Right ventricle myocardium superior (tissue), 1 donor: ENCODE measurements at regions not wholly inside any gene's neighbourhood (a gene's known extent, or its start where the extent isn't known, plus 50 kb on each side); places are given as distances from the start of the nearest gene placed in this dataset.
A peak's percentile ranks its signal among the peaks of the same experiment; 100 is the strongest.
"Not testable (repeated sequence)": the region's sequence is repeated elsewhere in the genome, so short reads cannot be mapped to it uniquely, and the experiment has no call there.

Experiments
- ATAC-seq: fragments of 200-7000 bp; cut with Tn5 transposase; one replicate; pipeline ENCODE4 v1.9.1; 2020; ENCODE audit warnings: mild to moderate bottlenecking; ENCODE audit not compliant: poor library complexity
- DNase-seq: peaks from one replicate; pipeline ENCODE4 v3.0.0-alpha.2; 2020
- intact Hi-C: fragments of 100-400 bp; cut with DNase I; formaldehyde crosslinking; loops from one replicate; pipeline ENCODE4 v1.11.2; 2022
- donor health status: DM: no; HTN: yes; CAD: no; lungs with severe emphysema.

GRCh38 chr21:27771938-27772483, 805.1 kb upstream of the ADAMTS5 start:
- DNase-seq = no peak
- intact Hi-C loops = no loop called here
- ATAC-seq = no peak

- ATAC-seq (no peak), DNase-seq (no peak)
- intact Hi-C loops = no loop called here
Measured at GRCh38 chr21:27769763-27770162, 802.9 kb upstream of the ADAMTS5 start.

- intact Hi-C loops, ATAC-seq, DNase-seq: not testable (repeated sequence)
Measured at GRCh38 chr21:27768046-27768637, 801.3 kb upstream of the ADAMTS5 start.

- ATAC-seq (no peak), DNase-seq (no peak)
- intact Hi-C loops = no loop called here
Measured at GRCh38 chr21:27764056-27764455, 797.2 kb upstream of the ADAMTS5 start.

- no peak for ATAC-seq
- no peak for DNase-seq
- intact Hi-C loops = no loop called here
Measured at GRCh38 chr21:27761623-27762022, 794.7 kb upstream of the ADAMTS5 start.

GRCh38 chr21:27759820-27760219, 792.9 kb upstream of the ADAMTS5 start:
- intact Hi-C loops = no loop called here
- ATAC-seq = no peak
- DNase-seq = no peak

- peak; percentile 57 for DNase-seq
- intact Hi-C loops = no loop called here
- ATAC-seq = peak; percentile 87
Measured at GRCh38 chr21:27759091-27759659, 792.3 kb upstream of the ADAMTS5 start.

GRCh38 chr21:27756191-27756590, 789.3 kb upstream of the ADAMTS5 start:
- intact Hi-C loops = no loop called here
- DNase-seq = no peak
- ATAC-seq = no peak

GRCh38 chr21:27743971-27744564, 777.2 kb upstream of the ADAMTS5 start:
- ATAC-seq = no peak
- intact Hi-C loops = no loop called here
- peak; percentile 33 for DNase-seq

- ATAC-seq (peak; percentile 57), DNase-seq (no peak)
- intact Hi-C loops = no loop called here
Measured at GRCh38 chr21:27741736-27742135, 774.8 kb upstream of the ADAMTS5 start.

GRCh38 chr21:27740084-27740483, 773.2 kb upstream of the ADAMTS5 start:
- intact Hi-C loops = no loop called here
- DNase-seq (no peak), ATAC-seq (no peak)

GRCh38 chr21:27739187-27739586, 772.3 kb upstream of the ADAMTS5 start:
- no peak for ATAC-seq
- no peak for DNase-seq
- intact Hi-C loops = no loop called here

- ATAC-seq (no peak), DNase-seq (no peak)
- intact Hi-C loops = no loop called here
Measured at GRCh38 chr21:27735699-27736098, 768.8 kb upstream of the ADAMTS5 start.

- DNase-seq (no peak), ATAC-seq (no peak)
- intact Hi-C loops = no loop called here
Measured at GRCh38 chr21:27734146-27734545, 767.3 kb upstream of the ADAMTS5 start.

- intact Hi-C loops = no loop called here
Measured at GRCh38 chr21:27725916-27726315, 759.0 kb upstream of the ADAMTS5 start.

GRCh38 chr21:27722095-27722494, 755.2 kb upstream of the ADAMTS5 start:
- intact Hi-C loops = no loop called here
- ATAC-seq (no peak), DNase-seq (no peak)

More at GRCh38 chr21:27725916-27726315, 759.0 kb upstream of the ADAMTS5 start:
- ATAC-seq (no peak), DNase-seq (no peak)

GRCh38 chr21:27721675-27722074, 754.8 kb upstream of the ADAMTS5 start:
- intact Hi-C loops = no loop called here
- DNase-seq (no peak), ATAC-seq (no peak)

GRCh38 chr21:27719226-27719625, 752.3 kb upstream of the ADAMTS5 start:
- DNase-seq (no peak), ATAC-seq (no peak)
- intact Hi-C loops = no loop called here

- intact Hi-C loops = no loop called here
- no peak for DNase-seq
- ATAC-seq = no peak
Measured at GRCh38 chr21:27715131-27715530, 748.2 kb upstream of the ADAMTS5 start.
